ENCODE measurements at regions not wholly inside any gene's neighbourhood (a gene's known extent, or its start where the extent isn't known, plus 50 kb on each side); places are given as distances from the start of the nearest gene placed in this dataset.

DNA sequence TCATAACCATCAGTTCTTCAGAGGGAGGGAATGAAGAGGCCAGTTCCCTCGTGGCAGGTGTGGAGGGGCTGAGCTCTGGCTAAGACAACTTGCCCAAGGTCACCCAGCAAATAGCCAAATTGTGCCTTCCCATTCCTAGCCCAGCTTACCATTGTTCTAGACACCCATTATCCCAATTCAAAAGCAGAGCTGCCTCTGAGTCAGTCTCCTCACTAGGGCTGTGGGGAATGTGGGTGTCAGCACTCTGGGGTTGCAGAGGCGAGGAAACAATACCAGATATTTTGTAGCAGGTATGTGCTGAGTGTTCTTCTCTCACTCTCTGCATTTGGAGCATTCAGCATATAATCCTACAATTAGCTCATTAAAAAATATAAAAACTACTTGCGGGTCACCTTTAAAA is 270.8 kb downstream of the PSAT1 start:
- DNase-seq = no peak

DNA sequence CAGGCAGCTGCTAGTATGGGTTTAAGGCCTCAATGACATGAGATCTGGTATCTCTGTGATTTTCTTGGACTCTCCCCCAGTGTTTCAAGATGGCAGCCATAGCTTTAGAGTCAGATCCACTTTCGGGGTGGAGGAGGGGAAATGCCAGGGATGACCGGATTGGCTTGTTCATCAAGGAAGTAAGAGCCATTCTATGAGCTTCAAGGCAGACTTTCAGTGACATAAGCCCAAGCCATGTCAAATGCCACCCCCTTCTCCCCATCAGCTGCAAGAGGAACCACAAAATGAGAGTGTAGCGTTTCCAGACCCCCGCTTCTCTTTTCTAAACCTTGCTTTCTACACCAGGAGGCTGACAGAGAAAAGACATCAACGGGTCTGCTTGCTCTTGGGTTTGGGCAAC is 271.8 kb downstream of the PSAT1 start:
- DNase-seq = no peak

DNA sequence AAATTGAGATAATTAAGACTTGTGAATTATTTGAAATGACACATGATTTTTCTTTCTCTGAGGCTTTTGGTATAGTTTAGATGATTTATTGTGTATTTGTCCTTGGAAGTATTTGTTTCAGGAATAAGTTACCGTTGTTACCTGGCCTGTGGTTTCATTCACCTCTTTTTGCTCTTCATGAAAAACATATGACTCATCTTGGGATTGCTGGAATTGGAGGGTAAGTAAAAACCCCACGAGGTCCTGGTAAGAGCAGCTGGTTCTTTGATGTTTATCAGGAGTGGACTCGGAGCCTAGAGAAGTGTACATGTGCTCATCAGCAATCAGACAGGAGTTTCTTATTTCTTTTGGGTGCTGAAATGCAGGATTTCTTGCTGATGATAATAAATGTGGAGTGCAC is 275.3 kb downstream of the PSAT1 start:
- no peak for DNase-seq

DNA sequence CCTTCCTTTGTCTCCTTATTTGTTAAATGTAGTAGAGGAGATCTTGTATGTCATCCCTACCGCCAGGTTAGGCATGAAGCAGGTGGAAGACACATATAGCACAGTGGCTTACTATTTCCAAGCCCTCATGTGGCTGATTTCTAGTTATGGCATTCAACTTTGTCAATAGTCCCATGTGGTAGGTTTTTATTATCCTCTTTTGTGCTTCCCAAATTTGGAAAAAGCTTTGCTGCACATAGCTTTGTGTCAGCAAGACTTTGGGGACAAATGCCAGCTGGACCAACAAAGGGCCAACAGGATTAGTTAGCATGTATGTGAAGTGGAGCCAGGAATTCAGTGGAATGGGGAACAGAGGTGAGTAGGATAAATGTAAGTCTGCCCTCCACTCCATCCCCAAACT is 276.3 kb downstream of the PSAT1 start:
- DNase-seq = no peak

DNA sequence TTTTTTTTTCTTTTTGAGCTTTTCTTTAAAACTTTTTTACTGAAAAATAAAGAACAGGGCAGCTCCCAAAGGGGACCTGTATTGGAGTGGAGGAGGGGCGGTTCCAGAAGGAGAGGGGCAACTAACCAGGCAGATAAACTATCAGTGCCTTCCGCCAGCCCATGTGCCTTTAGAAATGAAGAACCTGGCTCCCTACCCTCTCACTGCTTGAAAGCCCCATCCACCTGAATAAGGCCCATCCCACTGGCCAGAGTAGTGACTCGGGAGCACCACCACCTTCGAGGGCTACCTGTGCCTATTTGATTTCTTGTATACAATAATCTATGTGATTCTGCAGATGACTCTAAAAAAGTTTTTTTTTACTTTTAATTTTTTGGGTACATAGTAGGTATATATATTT is 276.7 kb downstream of the PSAT1 start:
- no peak for DNase-seq

DNA sequence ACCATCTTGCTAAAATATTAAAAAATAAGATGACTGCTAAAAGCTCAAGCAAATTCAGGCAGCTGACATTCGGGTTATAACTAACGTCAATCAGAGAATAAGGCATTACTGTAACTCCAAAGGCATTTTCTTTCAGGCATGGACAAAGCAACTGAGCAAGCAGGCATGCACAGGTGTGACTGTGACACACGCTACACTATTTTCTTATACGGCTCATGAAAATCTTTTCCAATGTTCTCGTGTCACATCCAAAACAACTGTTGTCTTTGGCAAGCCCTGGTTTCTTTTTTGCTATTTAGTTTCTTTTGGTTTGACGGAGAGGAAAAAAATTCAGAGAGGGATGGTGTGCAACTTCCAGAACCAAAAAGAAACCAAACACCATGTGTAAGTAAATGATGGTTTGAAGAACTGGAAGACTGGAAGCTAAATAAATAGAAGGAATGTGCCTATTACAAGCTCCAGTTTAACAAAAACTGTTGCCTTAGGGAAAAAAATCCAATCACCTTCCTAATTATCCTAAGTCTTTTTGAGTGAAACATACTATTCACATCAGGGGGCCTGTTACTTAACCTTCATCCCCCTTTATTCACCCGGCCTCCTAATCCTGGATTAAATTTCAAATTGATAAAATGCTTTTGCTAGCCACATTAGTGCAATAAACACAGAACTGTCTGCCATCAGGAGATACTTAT is 277.6 kb downstream of the PSAT1 start:
- DNase-seq = no peak

DNA sequence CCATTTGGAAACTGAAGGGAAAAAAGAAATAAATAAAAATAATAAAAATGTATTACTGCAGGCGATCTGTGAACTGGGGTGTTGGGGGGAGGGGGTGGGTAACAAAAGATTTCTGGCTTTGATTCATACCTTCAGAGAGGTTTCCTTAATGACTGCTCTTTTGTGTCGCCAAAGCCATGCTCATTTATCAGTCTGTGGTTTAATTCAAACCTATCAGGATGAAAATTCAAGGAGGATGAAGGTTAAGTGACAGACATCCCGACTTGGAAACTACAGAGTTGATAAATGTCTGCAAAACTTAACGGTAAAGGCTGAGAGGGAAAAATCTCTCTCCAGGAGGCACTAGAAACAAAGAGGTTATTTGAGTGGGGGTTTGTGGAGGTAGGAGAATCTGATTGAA is 278.2 kb downstream of the PSAT1 start:
- no peak for DNase-seq

DNA sequence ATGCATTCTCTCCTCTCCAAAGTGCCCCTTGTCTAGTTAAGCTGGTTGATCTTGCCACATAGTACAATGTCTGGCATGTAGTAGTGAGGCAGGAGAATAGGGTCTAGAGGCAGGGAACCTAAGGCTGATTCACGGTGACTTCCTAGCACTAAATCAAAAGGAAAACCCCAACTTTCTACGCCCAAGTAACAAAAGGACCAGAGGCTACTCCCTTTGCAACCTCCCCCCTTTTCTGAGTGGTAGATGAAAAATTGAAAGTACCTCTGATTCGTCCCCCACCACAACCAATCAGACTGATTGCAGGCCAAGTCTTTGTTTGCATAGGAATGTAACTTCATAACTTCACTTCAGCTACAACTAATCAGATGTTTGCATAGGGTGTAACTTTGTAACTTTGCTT is 278.8 kb downstream of the PSAT1 start:
- DNase-seq = no peak

DNA sequence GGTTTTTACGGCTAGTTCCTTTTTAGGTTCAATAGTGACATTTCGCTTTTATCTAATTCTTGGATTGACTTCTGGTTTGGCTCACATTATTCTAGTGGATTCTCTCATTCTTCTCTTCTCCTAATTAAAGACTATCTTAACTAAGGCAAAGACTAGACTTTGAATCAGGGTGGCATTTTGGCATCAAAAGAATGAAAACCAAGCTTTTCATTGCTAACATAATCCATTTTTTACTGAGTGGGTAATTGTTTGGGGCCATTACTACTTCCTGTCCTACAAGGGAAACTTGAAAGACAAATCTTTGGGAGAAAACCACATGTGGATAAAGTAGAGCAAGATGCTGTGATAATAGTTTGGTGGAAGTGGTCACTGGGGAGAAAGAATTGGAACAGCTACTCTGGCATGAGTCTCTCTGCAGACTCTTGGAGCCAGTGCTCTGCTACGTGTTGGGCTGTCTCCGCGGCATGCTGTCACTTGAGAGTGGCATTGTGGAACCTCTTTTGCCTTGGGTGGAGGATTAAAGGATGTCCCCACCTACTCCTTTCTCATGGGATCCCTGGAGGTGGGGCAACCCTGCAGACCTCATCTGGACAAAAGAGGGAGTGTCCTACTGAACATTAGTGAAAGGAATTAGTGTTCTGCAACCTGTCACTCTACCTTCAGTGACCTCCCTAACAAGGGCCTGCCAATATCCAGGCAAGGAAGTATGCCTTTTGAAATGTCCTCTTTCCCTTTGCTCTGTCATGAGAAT is 280.4 kb downstream of the PSAT1 start:
- DNase-seq = no peak

DNA sequence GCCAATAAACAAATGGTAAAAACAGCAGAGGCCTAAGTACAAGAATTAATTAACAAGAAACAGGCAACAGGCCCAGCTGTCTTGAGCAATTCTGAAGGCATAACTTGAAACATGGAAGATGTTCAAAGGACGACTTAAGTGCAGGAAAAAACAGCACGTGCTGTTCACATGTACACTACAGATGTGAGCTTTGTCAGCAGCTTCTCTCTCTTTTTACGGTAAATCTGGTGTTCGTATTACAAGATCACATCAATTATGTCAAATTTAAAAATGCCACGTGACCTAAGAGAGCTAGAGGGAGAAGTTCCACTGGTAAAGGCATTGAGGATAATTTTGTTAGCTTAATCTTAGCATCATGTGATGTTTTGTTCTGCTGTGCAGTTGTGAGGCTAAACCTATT is 281.1 kb downstream of the PSAT1 start:
- no peak for DNase-seq

DNA sequence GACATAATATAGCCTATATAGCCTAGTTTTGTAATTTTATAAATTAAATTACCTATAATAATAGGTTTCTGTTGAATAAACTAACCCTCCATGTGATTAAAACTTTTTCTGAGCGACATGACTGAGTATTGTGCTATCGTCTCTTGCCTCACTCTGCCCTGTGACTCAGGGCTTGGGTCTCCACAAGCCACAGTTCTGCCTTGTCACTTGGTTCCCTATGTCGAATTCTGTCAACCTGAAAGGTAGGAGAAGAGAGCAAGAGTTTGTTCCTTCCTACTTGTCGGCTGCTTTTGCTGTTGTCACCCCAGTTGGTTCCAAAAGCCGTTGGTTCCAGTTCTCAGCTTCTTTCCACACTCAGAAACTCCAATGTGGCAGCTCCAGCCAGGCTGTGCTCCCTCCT is 285.9 kb downstream of the PSAT1 start:
- no peak for DNase-seq

DNA sequence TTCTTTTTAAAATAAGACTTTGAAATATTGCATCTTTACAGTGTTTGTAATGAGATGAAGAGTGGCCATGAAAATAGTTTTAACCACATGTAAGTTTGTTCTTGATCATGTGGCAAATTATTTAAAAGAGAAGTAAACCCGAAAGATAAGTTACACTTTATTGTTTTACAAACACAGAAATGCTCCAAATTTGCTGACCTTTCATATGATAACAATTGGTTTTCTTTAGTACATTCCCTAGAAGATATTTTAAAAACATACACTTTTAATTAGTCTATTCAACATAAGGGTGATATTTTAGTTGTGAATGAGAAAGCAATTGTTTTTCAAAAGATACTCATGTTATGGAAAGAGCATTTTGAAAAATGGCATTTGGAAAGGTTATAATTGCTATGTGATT is 287.7 kb downstream of the PSAT1 start:
- DNase-seq = no peak

DNA sequence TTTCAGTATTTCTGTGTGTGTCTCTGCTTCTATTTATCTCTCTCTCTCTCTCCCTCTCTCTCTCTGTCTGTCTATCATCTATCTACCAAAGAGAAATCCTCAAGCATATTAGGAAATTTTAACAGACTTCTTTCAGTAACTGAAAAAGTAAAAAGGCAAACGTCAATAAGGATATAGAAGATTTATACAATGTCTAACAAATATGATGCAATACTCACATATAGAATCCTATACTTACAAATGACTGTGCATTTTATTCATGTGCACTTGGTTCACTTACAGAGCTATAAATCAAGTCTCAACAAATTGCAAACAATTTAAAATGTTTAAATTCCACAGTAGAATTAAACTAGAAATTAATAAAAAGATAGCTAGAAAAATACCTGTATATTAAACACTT is 289.0 kb downstream of the PSAT1 start:
- no peak for DNase-seq

DNA sequence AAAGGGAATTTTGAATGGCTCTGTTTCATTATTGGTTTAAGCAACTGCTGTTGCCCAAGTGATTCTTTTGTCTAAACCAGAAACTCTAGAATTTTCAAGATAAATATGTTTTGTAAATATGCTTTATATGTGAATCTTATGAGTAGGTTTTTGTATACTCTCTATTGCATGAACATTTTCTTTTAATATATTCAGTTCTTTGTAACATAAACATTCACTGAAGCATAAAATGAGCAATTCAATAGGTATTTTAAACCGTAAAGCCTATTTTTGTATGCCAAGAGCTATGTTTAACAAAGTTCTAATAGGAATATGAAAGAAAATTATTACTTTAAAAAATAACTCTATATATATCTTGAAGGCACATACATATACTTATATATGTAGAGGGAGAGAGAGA is 293.1 kb downstream of the PSAT1 start:
- no peak for DNase-seq

DNA sequence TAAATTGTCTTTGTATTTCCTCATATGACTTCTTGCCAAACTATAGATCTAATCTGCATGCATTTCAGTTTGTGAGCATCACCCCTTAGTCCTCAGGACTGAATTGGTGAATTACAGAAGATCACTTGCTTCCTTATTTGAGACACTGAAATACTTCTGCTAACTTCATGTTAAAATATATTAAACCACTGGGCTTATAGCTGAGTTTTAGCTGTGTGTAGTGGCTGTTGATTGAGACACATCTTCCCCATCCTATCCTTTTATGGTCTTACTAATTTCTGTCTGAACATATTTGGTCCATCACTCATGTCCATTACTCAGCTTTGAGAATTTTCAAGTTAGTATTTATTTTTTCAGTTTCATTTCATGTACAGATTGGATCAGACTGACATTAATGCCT is 295.9 kb downstream of the PSAT1 start:
- DNase-seq = no peak

DNA sequence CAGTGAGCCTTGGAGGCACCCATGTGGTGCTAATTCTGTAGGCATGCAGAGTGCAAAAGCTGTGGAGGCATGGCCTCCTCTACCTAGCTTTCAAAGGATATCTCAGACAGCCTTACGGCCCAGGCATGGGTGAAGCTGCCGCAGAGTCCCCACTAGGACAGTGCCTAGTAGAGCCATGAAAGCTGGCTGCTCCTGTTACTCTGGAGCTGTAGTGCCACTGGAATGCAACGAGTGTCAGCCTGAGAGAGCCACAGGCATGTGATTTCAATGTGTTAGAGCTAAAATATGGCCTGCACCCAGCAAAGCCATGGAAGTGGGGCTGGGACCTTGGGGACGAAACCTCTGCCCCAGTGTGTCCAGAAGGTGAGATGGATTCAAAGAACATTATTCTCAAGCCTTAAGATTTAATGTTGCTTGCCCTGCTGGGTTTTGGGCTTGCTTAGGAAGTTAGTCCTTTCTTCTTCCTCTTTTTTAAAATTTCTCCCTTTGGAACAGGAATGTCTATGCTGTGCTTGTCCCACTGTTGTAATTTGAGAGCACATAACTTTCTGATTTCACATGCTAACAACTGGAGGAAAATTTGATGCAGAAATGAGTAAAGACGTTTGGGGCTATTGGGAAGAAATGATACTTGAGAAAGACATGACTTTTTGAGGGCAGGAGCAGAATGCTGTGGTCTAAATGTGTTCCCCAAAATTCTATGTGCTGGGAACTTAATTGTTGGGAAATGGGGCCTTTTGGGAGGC is 298.4 kb downstream of the PSAT1 start:
- no peak for DNase-seq

DNA sequence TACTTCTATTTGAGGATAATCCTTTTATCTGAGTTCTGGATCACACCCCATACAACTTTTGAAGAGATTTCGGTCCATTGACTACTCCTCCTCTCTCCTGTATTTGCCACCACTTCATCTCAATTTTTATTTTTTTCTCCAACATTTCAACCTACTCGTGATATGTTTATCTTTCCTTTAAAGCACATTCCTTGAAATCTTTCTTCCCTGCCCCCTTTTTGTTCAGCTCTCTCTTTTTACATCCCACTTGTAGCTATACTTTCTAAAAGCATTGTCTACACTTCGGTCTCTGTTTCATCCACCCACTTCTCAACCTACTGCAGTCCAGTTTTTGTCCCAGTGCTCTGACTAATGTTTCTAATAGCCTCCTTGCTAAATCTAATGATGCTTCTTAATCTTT is 299.4 kb downstream of the PSAT1 start:
- DNase-seq = no peak

DNA sequence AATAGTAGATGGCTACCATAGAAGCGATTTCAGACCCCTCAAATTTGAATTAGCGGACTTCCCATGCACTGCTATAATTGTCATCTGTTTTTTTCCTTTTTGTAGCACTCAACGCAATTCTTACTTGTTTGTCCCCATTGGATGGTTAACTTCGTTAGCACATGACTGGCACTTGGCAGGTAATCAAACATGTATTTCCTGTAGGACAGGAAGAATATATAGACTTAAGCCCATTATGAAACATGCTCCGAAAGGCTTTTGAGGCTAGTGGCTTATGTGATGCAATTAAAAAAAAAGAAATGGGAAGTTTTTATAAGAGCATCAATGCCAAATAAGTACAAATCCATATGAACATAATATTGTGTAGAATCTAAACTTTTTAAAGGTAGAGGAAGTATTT is 301.2 kb downstream of the PSAT1 start:
- DNase-seq = no peak

DNA sequence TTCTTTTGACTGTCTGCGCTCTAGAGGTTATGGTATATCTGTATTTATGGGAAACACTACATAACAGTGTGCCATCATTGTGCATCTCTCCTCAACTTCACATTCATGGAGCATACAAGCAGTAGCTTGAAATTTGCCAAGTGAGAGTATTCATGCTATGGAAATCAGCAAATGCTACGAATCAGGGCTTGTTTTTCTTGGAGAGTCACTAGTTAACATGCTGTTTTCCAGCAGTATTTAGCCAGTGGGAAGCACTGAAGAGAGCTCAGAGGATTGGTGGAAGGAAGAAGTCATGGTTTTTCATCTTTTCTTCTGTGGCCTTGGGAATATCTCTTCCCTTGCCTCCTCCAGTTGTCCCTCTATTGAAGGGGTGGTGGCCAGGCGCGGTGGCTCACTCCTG is 303.0 kb downstream of the PSAT1 start:
- DNase-seq = no peak

DNA sequence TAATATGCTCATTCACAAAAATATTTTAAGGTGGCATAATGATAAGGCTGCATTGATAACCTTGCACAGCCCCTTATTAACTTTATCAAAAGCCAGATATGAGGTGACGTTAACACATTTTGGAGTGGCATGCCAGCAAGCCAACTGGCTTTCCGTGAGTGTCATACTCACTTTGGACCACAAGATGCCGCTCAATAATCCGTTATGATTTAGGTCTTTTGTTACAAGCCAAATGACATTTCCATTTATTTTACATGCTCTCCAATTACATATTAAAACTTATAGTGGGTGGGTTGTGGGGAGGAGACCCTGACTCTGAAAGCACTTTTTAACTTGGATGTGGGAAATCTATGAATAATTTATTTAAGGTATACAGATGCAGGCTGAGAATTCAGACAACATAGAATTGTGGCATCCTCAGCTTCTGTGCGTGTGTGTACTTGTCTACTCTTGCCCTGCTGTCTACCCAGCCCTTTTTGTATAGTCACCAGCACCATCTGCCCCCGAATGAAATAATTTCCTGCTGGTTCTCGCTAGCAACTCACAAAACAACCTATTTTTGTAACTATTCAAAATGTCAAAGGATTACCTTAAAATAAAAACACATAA is 305.1 kb downstream of the PSAT1 start:
- peak; percentile 34 to 75 for DNase-seq

DNA sequence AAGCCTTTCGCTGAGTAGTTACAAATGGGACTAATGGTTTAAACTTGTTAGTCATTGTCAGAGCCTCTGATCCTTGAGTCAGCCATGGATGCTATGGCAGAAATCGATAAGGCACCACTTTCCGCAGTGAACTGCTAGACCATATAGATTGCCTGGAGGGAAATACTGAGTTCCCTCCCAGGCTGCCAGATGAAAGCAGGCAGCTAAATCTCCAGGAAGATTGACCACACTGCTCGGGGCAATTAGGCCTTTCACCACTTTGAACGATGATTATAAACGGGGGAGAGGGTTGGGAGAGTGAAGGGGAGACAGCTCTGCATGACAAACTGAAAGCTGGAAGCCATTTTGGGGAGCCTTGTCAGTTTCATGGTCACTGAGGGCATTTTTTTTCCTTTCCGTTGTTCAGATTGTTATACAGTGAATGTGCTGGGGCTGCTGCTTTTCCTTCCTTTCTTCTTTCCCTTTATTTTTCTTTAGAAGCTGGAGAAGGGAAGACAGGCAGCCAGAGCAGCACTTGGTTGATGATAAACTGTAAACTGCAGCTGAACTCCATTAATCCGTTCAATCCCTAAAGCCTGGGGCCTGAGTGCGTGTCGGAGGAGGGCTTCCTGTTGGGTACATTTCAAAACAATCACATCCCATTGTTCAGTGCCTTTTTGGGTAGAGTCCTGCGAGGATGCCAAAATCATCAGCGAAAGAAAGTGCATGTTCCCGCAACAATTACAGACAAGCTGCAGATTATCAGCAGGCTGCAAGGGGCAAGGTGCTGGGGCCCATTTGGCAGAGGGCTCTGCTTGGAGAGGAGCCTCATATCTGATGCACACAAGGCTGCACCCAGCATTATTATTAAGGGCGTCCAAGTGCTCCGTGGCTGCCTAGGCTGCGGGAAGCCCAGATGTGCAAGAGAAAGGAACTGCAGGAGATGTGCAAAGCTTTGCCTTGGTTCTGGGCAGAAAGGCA is 308.4 kb downstream of the PSAT1 start:
- DNase-seq = no peak

DNA sequence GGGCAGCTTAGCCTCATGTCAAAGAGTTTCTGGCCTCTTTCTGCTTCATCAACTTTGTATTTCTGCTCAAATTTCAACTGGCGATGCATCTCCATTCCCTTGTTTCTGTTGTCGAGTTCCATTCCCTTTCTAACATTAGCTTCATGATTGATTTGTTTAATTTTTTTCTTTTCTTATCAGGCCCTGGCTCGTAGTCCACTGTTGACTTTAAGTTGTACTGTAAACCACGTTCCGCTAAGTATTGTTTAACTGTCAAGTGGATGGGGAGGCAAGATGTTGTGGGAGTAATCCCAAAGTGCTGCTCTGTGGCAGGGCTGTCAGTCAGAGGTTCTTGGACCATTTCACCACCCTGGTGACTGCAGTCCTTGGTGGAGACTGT is 309.1 kb downstream of the PSAT1 start:
- DNase-seq = no peak

DNA sequence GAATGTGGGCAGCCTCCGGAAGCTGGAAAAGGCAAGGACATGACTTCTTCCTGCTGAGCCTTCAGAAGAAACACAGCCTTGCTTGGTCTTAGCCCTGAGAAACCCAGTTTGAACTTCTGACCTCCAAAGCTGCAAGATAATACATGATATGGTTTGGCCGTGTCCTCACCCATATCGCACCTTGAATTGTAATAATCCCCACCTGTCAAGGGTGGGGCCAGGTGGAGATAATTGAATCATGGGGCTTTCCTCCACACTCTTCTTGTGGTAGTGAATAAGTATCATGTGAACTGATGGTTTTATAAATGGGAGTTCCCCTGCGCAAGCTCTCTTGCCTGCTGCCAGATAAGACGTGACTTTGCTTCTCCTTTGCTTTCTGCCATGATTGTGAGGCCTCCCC is 310.9 kb downstream of the PSAT1 start:
- DNase-seq = no peak

Measured in inflammatory macrophage treated with lipopolysaccharide for 1 hour (primary cell).